HEK293 (cell line): ENCODE measurements at regions not wholly inside any gene's neighbourhood (a gene's known extent, or its start where the extent isn't known, plus 50 kb on each side); places are given as distances from the start of the nearest gene placed in this dataset.

Source experiments
- CTCF ChIA-PET: fragments of 350-600 bp; formaldehyde crosslinking; extraction: SDS; loops from one replicate; lab custom pipeline; 2021; ENCODE audit warnings: antibody characterized with exemption; lab: Yijun Ruan, JAX
- POLR2A ChIA-PET: fragments of 300-600 bp; formaldehyde crosslinking; extraction: SDS; loops from one replicate; lab custom pipeline; 2020; ENCODE audit warnings: antibody characterized with exemption, inconsistent platforms; lab: Yijun Ruan, JAX
- H3K27ac ChIP-seq: fragments of 200-500 bp; sonication (Bioruptor generic); 2 replicates; pipeline ENCODE4 v1.5.1; 2014; ENCODE audit warnings: low read depth, low read length, control low read depth, inconsistent platforms; ENCODE audit errors: extremely low read depth
- H3K36me3 ChIP-seq, 2 experiments: fragments of 200-500 bp in 1 of 2; sonication (Bioruptor generic) in 1 of 2; 1 replicate in 1 of 2; 2 replicates in 1 of 2; pipeline ENCODE4 v1.5.1; 2014 to 2017; ENCODE audit warnings: inconsistent platforms in 2 of 2, low read length in 2 of 2; ENCODE audit not compliant: control insufficient read depth in 2 of 2, insufficient read depth in 1 of 2
- H3K4me1 ChIP-seq: fragments of 200-500 bp; sonication (Bioruptor generic); 2 replicates; pipeline ENCODE4 v1.5.1; 2014; ENCODE audit warnings: mild to moderate bottlenecking, low read length, inconsistent platforms; ENCODE audit not compliant: control insufficient read depth, insufficient read depth
- H3K4me3 ChIP-seq: 2 replicates; pipeline ENCODE4 v1.5.1; 2011; ENCODE audit warnings: low read depth, mild to moderate bottlenecking, control low read depth, low read length, moderate library complexity
- H3K9me3 ChIP-seq: fragments of 200-500 bp; sonication (Bioruptor generic); 2 replicates; pipeline ENCODE4 v1.5.1; 2014; ENCODE audit warnings: low read depth, low read length, inconsistent platforms; ENCODE audit not compliant: control insufficient read depth, insufficient read depth
- IKZF3 ChIP-seq: fragments of 450-650 bp; IDR thresholded peaks from 2 replicates; pipeline ENCODE4 v1.5.0; 2018; ENCODE audit warnings: missing biosample characterization, mild to moderate bottlenecking, missing genetic modification characterization, moderate library complexity
- KLF1 ChIP-seq: fragments of 450-650 bp; formaldehyde crosslinking; IDR thresholded peaks from 2 replicates; pipeline ENCODE4 v1.5.1; 2016; ENCODE audit warnings: missing biosample characterization, missing genetic modification characterization
- KLF8 ChIP-seq: fragments of 450-650 bp; formaldehyde crosslinking; IDR thresholded peaks from 2 replicates; pipeline ENCODE4 v1.5.1; 2016; ENCODE audit warnings: missing biosample characterization, missing genetic modification characterization
- RBAK ChIP-seq: fragments of 450-650 bp; formaldehyde crosslinking; IDR thresholded peaks from 2 replicates; pipeline ENCODE4 v1.5.1; 2016; ENCODE audit warnings: missing biosample characterization, missing genetic modification characterization
- SCRT1 ChIP-seq: fragments of 450-650 bp; formaldehyde crosslinking; IDR thresholded peaks from 2 replicates; pipeline ENCODE4 v1.5.1; 2016; ENCODE audit warnings: missing biosample characterization, missing genetic modification characterization, borderline replicate concordance
- SETDB1 ChIP-seq: IDR thresholded peaks from one replicate; pipeline ENCODE4 v1.6.1; 2017; ENCODE audit warnings: mild to moderate bottlenecking, low read length, moderate library complexity, mixed read lengths; ENCODE audit not compliant: insufficient read length
- SP2 ChIP-seq: fragments of 450-650 bp; formaldehyde crosslinking; IDR thresholded peaks from 2 replicates; pipeline ENCODE4 v1.5.1; 2016; ENCODE audit warnings: missing biosample characterization, missing genetic modification characterization
- TCF7L2 ChIP-seq: IDR thresholded peaks from 2 replicates; pipeline ENCODE4 v1.6.1; 2011; ENCODE audit warnings: low read depth, mild to moderate bottlenecking, inconsistent platforms, low read length, moderate library complexity, borderline replicate concordance
- ZBTB20 ChIP-seq: fragments of 450-650 bp; formaldehyde crosslinking; IDR thresholded peaks from 2 replicates; pipeline ENCODE4 v1.5.1; 2016; ENCODE audit warnings: missing biosample characterization, missing genetic modification characterization
- ZFP69B ChIP-seq: fragments of 450-650 bp; formaldehyde crosslinking; IDR thresholded peaks from 2 replicates; pipeline ENCODE4 v1.5.1; 2016; ENCODE audit warnings: missing biosample characterization, missing genetic modification characterization
- ZNF18 ChIP-seq: fragments of 450-650 bp; formaldehyde crosslinking; IDR thresholded peaks from 2 replicates; pipeline ENCODE4 v1.5.1; 2016; ENCODE audit warnings: missing biosample characterization, missing genetic modification characterization
- ZNF2 ChIP-seq: fragments of 450-650 bp; formaldehyde crosslinking; IDR thresholded peaks from 2 replicates; pipeline ENCODE4 v1.5.1; 2016; ENCODE audit warnings: missing biosample characterization, missing genetic modification characterization
- ZNF248 ChIP-seq: fragments of 450-650 bp; formaldehyde crosslinking; IDR thresholded peaks from 2 replicates; pipeline ENCODE4 v1.5.1; 2017; ENCODE audit warnings: missing biosample characterization, missing genetic modification characterization
- ZNF280C ChIP-seq: fragments of 450-650 bp; formaldehyde crosslinking; IDR thresholded peaks from 2 replicates; pipeline ENCODE4 v1.5.1; 2016; ENCODE audit warnings: missing biosample characterization, missing genetic modification characterization
- ZNF302 ChIP-seq: fragments of 450-650 bp; formaldehyde crosslinking; IDR thresholded peaks from 2 replicates; pipeline ENCODE4 v1.5.1; 2016; ENCODE audit warnings: missing biosample characterization, missing genetic modification characterization, low read depth
- ZNF335 ChIP-seq: fragments of 450-650 bp; formaldehyde crosslinking; conservative IDR thresholded peaks from 2 replicates; pipeline ENCODE4 v1.5.1; 2016; ENCODE audit warnings: missing biosample characterization, missing genetic modification characterization
- ZNF354C ChIP-seq: fragments of 450-650 bp; formaldehyde crosslinking; IDR thresholded peaks from 2 replicates; pipeline ENCODE4 v1.5.1; 2016; ENCODE audit warnings: missing biosample characterization, missing genetic modification characterization, low read depth, borderline replicate concordance
- ZNF366 ChIP-seq: fragments of 450-650 bp; formaldehyde crosslinking; conservative IDR thresholded peaks from 2 replicates; pipeline ENCODE4 v1.5.1; 2016; ENCODE audit warnings: missing biosample characterization, missing genetic modification characterization
- ZNF37A ChIP-seq: fragments of 450-650 bp; IDR thresholded peaks from 2 replicates; pipeline ENCODE4 v1.5.1; 2018; ENCODE audit warnings: missing biosample characterization, missing genetic modification characterization
- ZNF391 ChIP-seq: fragments of 450-650 bp; formaldehyde crosslinking; IDR thresholded peaks from 2 replicates; pipeline ENCODE4 v1.5.1; 2016; ENCODE audit warnings: low read depth, missing biosample characterization, missing genetic modification characterization, borderline replicate concordance
- ZNF433 ChIP-seq: fragments of 450-650 bp; formaldehyde crosslinking; IDR thresholded peaks from 2 replicates; pipeline ENCODE4 v1.5.1; 2016; ENCODE audit warnings: missing biosample characterization, missing genetic modification characterization, low read depth
- ZNF501 ChIP-seq: fragments of 450-650 bp; formaldehyde crosslinking; IDR thresholded peaks from 2 replicates; pipeline ENCODE4 v1.5.1; 2016; ENCODE audit warnings: missing biosample characterization, missing genetic modification characterization
- ZNF530 ChIP-seq: fragments of 450-650 bp; formaldehyde crosslinking; IDR thresholded peaks from 2 replicates; pipeline ENCODE4 v1.5.1; 2016; ENCODE audit warnings: low read depth, missing biosample characterization, missing genetic modification characterization
- ZNF571 ChIP-seq: fragments of 450-650 bp; formaldehyde crosslinking; IDR thresholded peaks from 2 replicates; pipeline ENCODE4 v1.5.0; 2017; ENCODE audit warnings: missing biosample characterization, missing genetic modification characterization
- ZNF580 ChIP-seq: fragments of 450-650 bp; formaldehyde crosslinking; IDR thresholded peaks from 2 replicates; pipeline ENCODE4 v1.5.1; 2016; ENCODE audit warnings: missing biosample characterization, missing genetic modification characterization
- ZNF600 ChIP-seq: fragments of 450-650 bp; formaldehyde crosslinking; IDR thresholded peaks from 2 replicates; pipeline ENCODE4 v1.5.1; 2016; ENCODE audit warnings: missing biosample characterization, missing genetic modification characterization
- ZNF830 ChIP-seq: fragments of 450-650 bp; IDR thresholded peaks from 2 replicates; pipeline ENCODE4 v1.5.0; 2018; ENCODE audit warnings: missing biosample characterization, missing genetic modification characterization, low read depth, mild to moderate bottlenecking, moderate library complexity
- ZNF843 ChIP-seq: fragments of 450-650 bp; formaldehyde crosslinking; IDR thresholded peaks from 2 replicates; pipeline ENCODE4 v1.5.1; 2016; ENCODE audit warnings: missing biosample characterization, missing genetic modification characterization
- ZSCAN18 ChIP-seq: fragments of 450-650 bp; formaldehyde crosslinking; IDR thresholded peaks from 2 replicates; pipeline ENCODE4 v1.5.1; 2016; ENCODE audit warnings: missing biosample characterization, missing genetic modification characterization

GRCh38 chr20:48049641-48050040, 264.4 kb upstream of the SULF2 start:
- Histone ChIP-seq H3K4me3 (no peak overlapping the region), H3K36me3 (no peaks in the 10 kb centered on the region), H3K27ac (no peak overlapping the region), H3K9me3 (no peaks in the 10 kb centered on the region), H3K4me1 (peaks cover 6% of the 10 kb centered on the region)
- ChIA-PET POLR2A (no interaction called here), CTCF (interaction anchor here (0.6 to 1.6 kb wide), 6 partner anchors 12 to 355 kb away, joined by 3 to 7 read pairs (median 4); no protein-coding TSS in a partner anchor)
- TF ChIP-seq ZFP69B (tag by site-specific recombination) (no peak), ZNF2 (tag by site-specific recombination) (no peak), ZNF843 (tag by site-specific recombination) (no peak), ZNF335 (tag by site-specific recombination) (no peak)

- ChIA-PET POLR2A (no interaction called here), CTCF (interaction anchor here (0.6 to 1.6 kb wide), 6 partner anchors 12 to 356 kb away, joined by 3 to 7 read pairs (median 4); no protein-coding TSS in a partner anchor)
- no peak overlapping the region for H3K4me3 ChIP-seq
- H3K9me3 ChIP-seq: no peaks in the 10 kb centered on the region
- TF ChIP-seq ZNF501 (tag by site-specific recombination) (no peak), RBAK (tag by site-specific recombination) (no peak), ZNF18 (tag by site-specific recombination) (no peak), SP2 (no peak), ZSCAN18 (tag by site-specific recombination) (no peak), ZNF2 (tag by site-specific recombination) (no peak)
- no peak overlapping the region for H3K27ac ChIP-seq
- peaks cover 6% of the 10 kb centered on the region for H3K4me1 ChIP-seq
- H3K36me3 ChIP-seq: no peaks in the 10 kb centered on the region
Observed at GRCh38 chr20:48049171-48049570, 263.9 kb upstream of the SULF2 start.

GRCh38 chr20:48047447-48047846, 262.2 kb upstream of the SULF2 start:
- POLR2A ChIA-PET: no interaction called here
- no peaks in the 10 kb centered on the region for H3K36me3 ChIP-seq
- CTCF ChIA-PET: interaction anchor here (0.6 kb wide), 1 partner anchor 1462 kb away, joined by 3 read pairs; no protein-coding TSS in a partner anchor

GRCh38 chr20:48042628-48043027, 257.3 kb upstream of the SULF2 start:
- Histone ChIP-seq H3K9me3 (no peaks in the 10 kb centered on the region), H3K27ac (no peak overlapping the region), H3K4me1 (no peaks in the 10 kb centered on the region), H3K4me3 (no peak overlapping the region), H3K36me3 (no peaks in the 10 kb centered on the region)
- CTCF ChIA-PET: no interaction called here
- POLR2A ChIA-PET: no interaction called here
- TF ChIP-seq ZNF37A (tag by site-specific recombination): no peak
- no peak for TF ChIP-seq ZNF302 (tag by site-specific recombination)
- no peak for TF ChIP-seq ZNF530
- TF ChIP-seq IKZF3 (tag by site-specific recombination): no peak
- TF ChIP-seq ZNF580 (tag by site-specific recombination): no peak
- TF ChIP-seq SCRT1 (tag by site-specific recombination): no peak
- TF ChIP-seq ZNF571 (tag by site-specific recombination): no peak
- no peak for TF ChIP-seq ZNF280C
- TF ChIP-seq ZNF600 (tag by site-specific recombination): no peak
- no peak for TF ChIP-seq ZNF433
- TF ChIP-seq ZNF354C (tag by site-specific recombination): no peak
- no peak for TF ChIP-seq ZNF830 (tag by site-specific recombination)
- no peak for TF ChIP-seq KLF8 (tag by site-specific recombination)
- no peak for TF ChIP-seq ZNF2 (tag by site-specific recombination)

More at GRCh38 chr20:48047447-48047846, 262.2 kb upstream of the SULF2 start:
- TF ChIP-seq ZBTB20 (tag by site-specific recombination) (no peak), ZNF433 (no peak), TCF7L2 (no peak), SETDB1 (peak; percentile 25), ZNF366 (no peak), KLF1 (tag by site-specific recombination) (no peak), ZNF248 (tag by site-specific recombination) (no peak), ZNF391 (tag by site-specific recombination) (no peak)
- H3K9me3 ChIP-seq: no peaks in the 10 kb centered on the region
- H3K4me1 ChIP-seq: peaks cover 6% of the 10 kb centered on the region
- no peak overlapping the region for H3K4me3 ChIP-seq
- no peak overlapping the region for H3K27ac ChIP-seq
